ENCODE measurements at regions not wholly inside any gene's neighbourhood (a gene's known extent, or its start where the extent isn't known, plus 50 kb on each side); places are given as distances from the start of the nearest gene placed in this dataset.

- TF ChIP-seq, protein P1, sequence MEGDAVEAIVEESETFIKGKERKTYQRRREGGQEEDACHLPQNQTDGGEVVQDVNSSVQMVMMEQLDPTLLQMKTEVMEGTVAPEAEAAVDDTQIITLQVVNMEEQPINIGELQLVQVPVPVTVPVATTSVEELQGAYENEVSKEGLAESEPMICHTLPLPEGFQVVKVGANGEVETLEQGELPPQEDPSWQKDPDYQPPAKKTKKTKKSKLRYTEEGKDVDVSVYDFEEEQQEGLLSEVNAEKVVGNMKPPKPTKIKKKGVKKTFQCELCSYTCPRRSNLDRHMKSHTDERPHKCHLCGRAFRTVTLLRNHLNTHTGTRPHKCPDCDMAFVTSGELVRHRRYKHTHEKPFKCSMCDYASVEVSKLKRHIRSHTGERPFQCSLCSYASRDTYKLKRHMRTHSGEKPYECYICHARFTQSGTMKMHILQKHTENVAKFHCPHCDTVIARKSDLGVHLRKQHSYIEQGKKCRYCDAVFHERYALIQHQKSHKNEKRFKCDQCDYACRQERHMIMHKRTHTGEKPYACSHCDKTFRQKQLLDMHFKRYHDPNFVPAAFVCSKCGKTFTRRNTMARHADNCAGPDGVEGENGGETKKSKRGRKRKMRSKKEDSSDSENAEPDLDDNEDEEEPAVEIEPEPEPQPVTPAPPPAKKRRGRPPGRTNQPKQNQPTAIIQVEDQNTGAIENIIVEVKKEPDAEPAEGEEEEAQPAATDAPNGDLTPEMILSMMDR (conservative IDR thresholded peaks at IDR 0.05; ENCODE audit: low read length), result no peak
- no peak for TF ChIP-seq EZH2phosphoT487 (IDR thresholded peaks at IDR 0.05; ENCODE audit: borderline replicate concordance)
Observed at GRCh38 chr20:11128220-11128718, 454.5 kb upstream of the JAG1 start.
